Lower leg skin (tissue), 4 donors: ENCODE measurements at regions not wholly inside any gene's neighbourhood (a gene's known extent, or its start where the extent isn't known, plus 50 kb on each side); places are given as distances from the start of the nearest gene placed in this dataset.

Source experiments
- DNase-seq, 2 donors: peaks; one replicate each; pipeline ENCODE4 v3.0.0-alpha.2; 2019; ENCODE audit warnings: low spot score in 2 of 2
- H3K4me3 ChIP-seq: fragments of 200-600 bp; sonication (generic); 2 replicates; pipeline ENCODE4 v1.5.1; 2017; ENCODE audit warnings: mild to moderate bottlenecking, low read depth; ENCODE audit not compliant: poor library complexity, severe bottlenecking
- CTCF ChIP-seq, 3 donors: fragments of 450-650 bp; IDR thresholded peaks; one replicate each; pipeline ENCODE4 v1.5.1; 2016; ENCODE audit warnings: antibody characterized with exemption in 3 of 3, mild to moderate bottlenecking in 3 of 3, moderate library complexity in 2 of 3
- POLR2A ChIP-seq, 2 donors: fragments of 450-650 bp; IDR thresholded peaks; one replicate each; pipeline ENCODE4 v1.6.1; 2016 to 2017; ENCODE audit warnings: antibody characterized with exemption in 2 of 2, mild to moderate bottlenecking in 1 of 2, moderate library complexity in 1 of 2
- WGBS, 2 donors: methylation state at CpG; one replicate each; pipeline ENCODE4 v1.1.5; 2018; 5-methylcytosine and 5-hydroxymethylcytosine counted together
- intact Hi-C: fragments of 100-400 bp; cut with DNase I; formaldehyde crosslinking; loops from one replicate; pipeline ENCODE4 v1.15.0; 2023; ENCODE audit warnings: low total_unique reads

DNA sequence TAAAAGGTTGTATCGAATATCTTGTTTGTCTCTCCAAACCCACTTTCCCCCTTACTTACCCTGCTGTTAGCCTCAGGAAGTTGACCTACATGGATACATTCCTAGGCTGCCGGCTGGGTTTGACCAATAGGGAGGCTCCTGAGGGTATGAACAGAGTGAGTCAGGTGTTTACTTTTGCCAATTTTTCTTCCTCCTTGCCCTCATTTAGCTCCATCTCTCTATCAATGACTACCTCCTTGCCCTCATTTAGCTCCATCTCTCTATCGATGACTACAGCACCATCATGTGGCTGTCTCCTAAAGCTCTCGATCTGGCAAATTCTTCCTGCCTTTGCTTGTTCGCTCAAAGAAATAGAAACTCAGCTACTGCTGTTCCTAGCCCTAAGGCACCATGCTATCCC is 571.9 kb upstream of the CRIM1 start:
- H3K4me3 ChIP-seq = no peak overlapping the region
- intact Hi-C loops = no loop called here
- no peak for DNase-seq
- WGBS, 2 donors = 70 to 76% methylated on average over 5 of the region's 5 CpGs
- no peak for TF ChIP-seq CTCF (IDR thresholded peaks at IDR 0.05)
- no peak for TF ChIP-seq POLR2A (IDR thresholded peaks at IDR 0.05)

- no peak overlapping the region for H3K4me3 ChIP-seq
- DNase-seq = no peak
- TF ChIP-seq CTCF (IDR thresholded peaks at IDR 0.05) (no peak), POLR2A (IDR thresholded peaks at IDR 0.05) (no peak)
- 64 to 78% methylated on average over 2 of the region's 2 CpGs for WGBS, 2 donors
- intact Hi-C loops = no loop called here
These were observed 614.0 kb upstream of the CRIM1 start for GRCh38 chr2:35741556-35741955.

DNA sequence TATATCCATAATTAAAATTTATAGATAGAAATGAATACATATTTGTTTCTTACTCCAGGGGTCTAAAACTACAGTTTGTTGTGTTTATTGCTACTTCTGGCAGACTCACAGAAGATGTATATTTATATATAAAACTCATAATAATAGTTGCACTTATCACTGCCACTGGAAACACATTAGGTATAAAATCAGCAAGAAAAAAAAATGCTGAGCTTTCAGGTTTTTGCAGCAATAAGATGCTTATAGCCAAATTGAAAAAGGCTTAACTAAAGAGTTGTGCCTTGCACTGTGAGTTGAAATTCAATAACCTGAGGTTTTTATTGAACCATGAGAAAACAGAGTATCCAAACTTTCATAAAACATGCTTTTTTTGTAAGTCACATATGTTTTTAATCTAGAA is 623.9 kb upstream of the CRIM1 start:
- no peak for DNase-seq
- intact Hi-C loops = no loop called here
- no peak overlapping the region for H3K4me3 ChIP-seq
- TF ChIP-seq CTCF (IDR thresholded peaks at IDR 0.05) (no peak), POLR2A (IDR thresholded peaks at IDR 0.05) (no peak)

DNA sequence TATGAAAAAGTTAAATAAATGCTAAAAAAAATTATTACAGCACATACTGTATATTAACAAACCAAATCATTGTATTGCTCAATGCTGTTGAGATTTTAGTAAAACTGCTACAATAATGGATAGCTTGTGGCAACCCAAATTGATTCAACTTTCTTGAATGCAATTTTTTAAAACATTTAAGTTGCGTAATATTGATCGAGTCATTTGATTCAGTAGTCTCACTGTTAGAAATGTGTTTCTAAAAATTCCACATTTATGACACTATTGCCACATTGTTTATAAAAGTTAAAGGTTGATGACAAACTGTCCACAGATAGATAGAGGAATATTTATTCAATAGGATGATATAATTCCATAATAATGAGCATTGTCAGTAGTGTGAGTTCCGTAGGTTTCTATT is 640.7 kb upstream of the CRIM1 start:
- intact Hi-C loops = no loop called here
- DNase-seq = no peak
- 83 to 86% methylated on average over 3 of the region's 3 CpGs for WGBS, 2 donors
- H3K4me3 ChIP-seq = no peak overlapping the region
- TF ChIP-seq CTCF (IDR thresholded peaks at IDR 0.05) (no peak), POLR2A (IDR thresholded peaks at IDR 0.05) (no peak)

DNA sequence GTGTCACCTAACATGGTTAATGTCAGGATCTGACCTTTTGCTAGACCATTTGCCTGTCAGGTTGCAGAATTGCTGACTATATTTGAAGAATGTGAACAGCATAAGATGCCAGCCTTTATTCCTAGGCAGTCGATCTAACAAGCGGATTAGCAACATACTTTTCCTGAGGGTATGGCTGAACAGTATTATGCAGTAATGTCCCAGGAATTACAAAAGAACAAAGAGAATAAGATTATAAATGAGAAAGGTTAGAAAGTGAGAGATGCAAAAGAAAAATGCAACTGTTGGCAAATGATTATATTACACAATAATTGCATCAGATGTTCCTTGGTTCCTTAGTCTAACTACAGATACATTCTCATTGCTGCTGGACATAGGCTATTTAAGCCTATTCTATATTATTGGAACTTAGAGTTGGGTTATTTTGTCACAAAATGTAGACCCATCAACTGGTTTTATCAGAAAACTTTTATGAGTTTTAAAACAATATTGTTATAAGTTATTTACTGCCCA is 647.1 kb upstream of the CRIM1 start:
- no peak for DNase-seq
- WGBS, 2 donors = 68 to 69% methylated on average over 2 of the region's 2 CpGs
- no peak for TF ChIP-seq CTCF (IDR thresholded peaks at IDR 0.05)
- no peak for TF ChIP-seq POLR2A (IDR thresholded peaks at IDR 0.05)
- intact Hi-C loops = no loop called here
- H3K4me3 ChIP-seq = no peak overlapping the region

GRCh38 chr2:35688309-35688708 is 667.3 kb upstream of the CRIM1 start:
- 82 to 84% methylated on average over 4 of the region's 4 CpGs for WGBS, 2 donors
- intact Hi-C loops = no loop called here
- no peak overlapping the region for H3K4me3 ChIP-seq
- no peak for TF ChIP-seq CTCF (IDR thresholded peaks at IDR 0.05)
- TF ChIP-seq POLR2A (IDR thresholded peaks at IDR 0.05) = no peak
- no peak for DNase-seq
